AG09309 (cell line): ENCODE measurements at regions not wholly inside any gene's neighbourhood (a gene's known extent, or its start where the extent isn't known, plus 50 kb on each side); places are given as distances from the start of the nearest gene placed in this dataset.

Experiments used
- DNase-seq: peaks from one replicate; pipeline ENCODE4 v3.0.0-alpha.2; 2010; ENCODE audit warnings: low read depth
- H3K4me3 ChIP-seq: 2 replicates; pipeline ENCODE4 v1.5.1; 2011; ENCODE audit warnings: mild to moderate bottlenecking, low read depth, low read length, moderate library complexity; ENCODE audit not compliant: control insufficient read depth
- CTCF ChIP-seq: IDR thresholded peaks from 2 replicates; pipeline ENCODE4 v1.5.1; 2011; ENCODE audit warnings: mild to moderate bottlenecking, low read depth, low read length, inconsistent platforms; ENCODE audit not compliant: insufficient read depth, control insufficient read depth; ENCODE audit errors: missing control alignments

DNA sequence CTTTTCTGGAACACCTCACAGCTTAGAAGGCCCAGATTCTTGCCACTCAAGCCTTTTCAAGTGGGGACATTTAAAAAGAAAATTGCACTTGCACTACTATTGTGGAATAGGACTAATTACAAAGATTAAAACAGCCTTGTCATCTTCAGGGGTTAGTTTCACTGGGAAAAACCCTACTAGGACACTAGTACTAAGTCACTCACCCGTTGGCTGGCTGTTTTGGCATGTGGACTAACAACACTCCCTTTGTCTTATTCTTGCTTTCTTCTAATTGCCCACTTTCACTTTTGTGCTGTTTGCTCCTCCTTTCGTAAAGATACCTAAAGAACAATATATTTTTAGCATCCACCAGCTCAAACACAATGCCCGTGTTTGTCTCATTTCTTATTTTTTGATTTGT lies 200.9 kb upstream of the MID1 start:
- H3K4me3 ChIP-seq = no peak overlapping the region
- no peak for TF ChIP-seq CTCF
- no peak for DNase-seq

DNA sequence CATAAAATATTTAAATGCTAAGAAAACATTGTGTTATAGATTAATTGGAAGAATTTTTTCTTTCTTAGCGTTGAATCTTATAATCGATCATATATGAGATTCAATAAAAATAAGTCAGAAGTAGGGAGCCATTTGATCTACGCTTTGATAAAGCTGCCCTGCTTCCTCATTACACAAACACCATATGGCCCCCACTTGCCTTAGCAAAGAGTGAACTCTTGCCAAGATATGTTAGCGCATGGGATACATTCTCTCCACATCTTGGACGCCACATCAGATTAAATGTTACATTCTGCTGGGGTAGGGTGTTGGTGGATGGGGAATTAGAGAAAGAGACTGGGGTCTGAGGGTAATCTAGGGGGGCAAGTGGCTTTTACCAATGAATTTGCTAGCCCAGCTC lies 207.7 kb upstream of the MID1 start:
- TF ChIP-seq CTCF = no peak
- no peak overlapping the region for H3K4me3 ChIP-seq
- no peak for DNase-seq

DNA sequence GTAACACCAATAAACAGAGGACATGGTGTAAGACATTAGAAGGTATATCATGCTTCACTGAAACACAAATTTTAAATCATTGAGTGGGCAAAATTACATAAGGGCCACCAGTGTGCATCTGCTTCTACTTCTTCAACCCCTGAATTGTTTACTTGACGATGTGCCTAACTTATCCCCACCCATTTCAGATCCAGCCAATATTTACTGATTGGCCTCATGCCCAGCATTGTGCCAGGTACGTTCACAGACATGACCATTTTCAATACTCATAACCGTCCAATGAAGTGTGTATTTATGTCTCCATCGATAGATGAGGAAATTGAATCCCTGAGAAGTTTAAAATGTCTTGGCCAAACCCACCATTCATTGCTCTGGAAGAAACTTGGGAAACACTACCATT lies 208.3 kb upstream of the MID1 start:
- no peak for TF ChIP-seq CTCF
- H3K4me3 ChIP-seq = no peak overlapping the region
- DNase-seq = no peak

DNA sequence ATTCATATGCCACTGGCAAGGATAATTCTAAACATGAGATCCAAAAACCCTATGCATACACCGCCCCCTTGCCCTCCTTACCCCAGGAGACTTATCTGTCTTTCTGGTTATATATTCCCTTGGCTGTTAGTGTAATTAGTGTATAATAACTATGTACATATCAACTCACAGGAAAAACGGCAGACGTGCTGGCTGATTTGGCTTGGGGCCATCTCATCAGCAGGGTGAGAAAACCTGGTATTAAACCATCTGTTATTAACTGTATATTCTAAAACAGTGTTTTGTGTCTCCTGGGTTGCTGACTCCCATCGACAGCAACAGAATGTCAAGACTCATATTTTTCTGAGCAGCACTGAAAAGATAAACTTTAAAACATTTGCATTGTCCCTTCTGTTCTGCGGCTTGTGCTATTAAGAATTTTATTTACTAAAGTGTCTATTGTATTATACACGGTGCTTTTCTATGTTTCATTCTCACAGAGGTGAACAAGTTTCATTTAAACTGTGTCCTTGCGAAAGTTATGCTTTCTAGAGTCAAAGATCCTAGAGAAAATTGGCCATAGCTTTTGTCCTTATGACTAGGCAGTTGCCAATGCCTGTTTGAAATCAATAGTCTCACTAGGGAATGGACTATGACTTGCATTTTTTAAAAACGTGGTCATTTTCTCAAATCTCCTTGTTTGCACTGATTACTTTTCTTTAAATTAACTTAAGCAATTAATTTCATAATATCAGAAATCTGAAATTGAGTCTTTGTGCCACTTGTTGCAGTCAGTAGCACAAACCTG lies 211.5 kb upstream of the MID1 start:
- no peak for DNase-seq
- no peak for TF ChIP-seq CTCF

DNA sequence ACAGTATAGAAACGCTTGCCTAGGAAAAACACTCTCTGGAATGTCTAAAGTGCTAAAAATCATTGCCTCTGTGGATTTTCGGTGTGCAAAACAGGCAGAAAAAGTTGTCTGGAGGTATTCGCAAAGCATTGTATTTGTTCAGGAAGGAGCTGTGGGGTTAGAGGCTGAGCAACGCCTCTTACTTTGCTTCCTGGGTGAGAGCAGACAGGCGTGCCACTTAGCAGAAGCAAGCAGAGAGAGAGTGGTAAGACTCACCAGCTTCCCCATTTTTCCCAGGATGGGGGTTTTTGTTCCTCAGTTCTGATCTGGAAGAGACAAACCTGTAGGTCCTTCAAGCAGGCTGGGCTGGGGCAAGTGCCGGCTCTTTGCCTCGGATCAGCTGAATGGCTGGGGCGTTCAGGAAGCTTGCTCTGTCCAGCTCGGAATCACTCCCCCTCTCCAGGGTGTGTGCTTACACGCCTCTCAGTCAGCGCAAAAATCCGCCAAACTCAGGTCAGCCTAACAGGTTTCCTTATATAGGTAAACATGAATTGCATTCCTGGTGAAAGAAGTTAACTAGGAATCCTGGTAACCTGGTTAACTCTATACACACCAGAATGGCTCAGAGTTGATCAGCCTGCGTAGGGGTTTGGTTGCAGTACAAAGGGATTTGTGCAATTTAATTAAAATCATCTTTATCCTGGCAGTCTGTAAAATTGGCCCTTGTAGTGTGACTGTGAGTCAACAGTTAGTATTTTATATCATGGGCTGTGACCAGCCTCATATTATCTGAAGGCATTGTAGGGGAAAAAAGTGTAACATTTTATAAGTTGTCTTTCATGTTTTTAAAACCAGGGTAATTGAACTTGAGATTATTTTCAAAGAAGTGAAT lies 213.1 kb upstream of the MID1 start:
- H3K4me3 ChIP-seq = peak overlapping the region; percentile 35
- TF ChIP-seq CTCF = no peak
- DNase-seq = no peak

More for the DNA sequence above, 211.5 kb upstream of the MID1 start:
- H3K4me3 ChIP-seq = no peak overlapping the region

GRCh38 chrX:10841579-10841978 lies 221.2 kb upstream of the MID1 start:
- no peak overlapping the region for H3K4me3 ChIP-seq
- peak; percentile 8 for DNase-seq
- no peak for TF ChIP-seq CTCF
